ENCODE measurements at regions not wholly inside any gene's neighbourhood (a gene's known extent, or its start where the extent isn't known, plus 50 kb on each side); places are given as distances from the start of the nearest gene placed in this dataset.

DNA sequence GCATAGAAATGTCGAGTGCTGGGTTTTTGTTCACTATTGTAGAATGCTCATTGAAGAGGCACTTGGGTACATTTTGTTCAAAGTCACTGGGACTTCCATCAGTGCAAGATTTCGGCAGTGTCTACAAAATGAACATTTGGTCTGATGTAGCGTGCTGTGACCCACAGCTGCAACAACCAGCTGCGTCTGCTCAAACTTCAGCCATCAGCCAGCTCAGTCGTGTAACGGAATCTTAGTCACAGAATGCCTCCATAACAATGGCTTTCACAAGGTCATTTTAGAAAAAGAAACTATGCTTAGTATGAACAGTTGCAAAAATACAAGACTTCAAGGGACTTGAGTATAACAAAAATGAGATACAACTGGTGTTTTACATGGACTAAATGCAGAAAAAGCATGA is 828.1 kb upstream of the GRAMD2B start:
- WGBS, result 77% methylated on average over 6 of the region's 6 CpGs
- no peaks in the 10 kb centered on the region for H3K36me3 ChIP-seq (ENCODE audit: control insufficient read depth in 4 of 4, insufficient read depth in 3 of 4, low read depth in 1 of 4, low read length in 3 of 4)
- H3K27me3 ChIP-seq (ENCODE audit: control insufficient read depth in 4 of 4, insufficient read depth in 4 of 4, low read length in 3 of 4), result no peaks in the 10 kb centered on the region
- no peaks in the 10 kb centered on the region for H3K9me3 ChIP-seq (ENCODE audit: control insufficient read depth in 4 of 4, low read length in 3 of 4)
- no peak overlapping the region for H3K9ac ChIP-seq (ENCODE audit: low read depth in 1 of 2, low read length in 2 of 2)
- no peak overlapping the region for H3K4me3 ChIP-seq (ENCODE audit: low read depth in 1 of 3, low read length in 3 of 3)
- H3K27ac ChIP-seq (ENCODE audit: low read depth in 1 of 2, low read length in 2 of 2), result no peak overlapping the region
- H3K4me1 ChIP-seq (ENCODE audit: control insufficient read depth in 4 of 4, insufficient read depth in 4 of 4, low read length in 3 of 4), result no peaks in the 10 kb centered on the region
- no peak for DNase-seq (ENCODE audit: low spot score)
- TF ChIP-seq, protein P1, sequence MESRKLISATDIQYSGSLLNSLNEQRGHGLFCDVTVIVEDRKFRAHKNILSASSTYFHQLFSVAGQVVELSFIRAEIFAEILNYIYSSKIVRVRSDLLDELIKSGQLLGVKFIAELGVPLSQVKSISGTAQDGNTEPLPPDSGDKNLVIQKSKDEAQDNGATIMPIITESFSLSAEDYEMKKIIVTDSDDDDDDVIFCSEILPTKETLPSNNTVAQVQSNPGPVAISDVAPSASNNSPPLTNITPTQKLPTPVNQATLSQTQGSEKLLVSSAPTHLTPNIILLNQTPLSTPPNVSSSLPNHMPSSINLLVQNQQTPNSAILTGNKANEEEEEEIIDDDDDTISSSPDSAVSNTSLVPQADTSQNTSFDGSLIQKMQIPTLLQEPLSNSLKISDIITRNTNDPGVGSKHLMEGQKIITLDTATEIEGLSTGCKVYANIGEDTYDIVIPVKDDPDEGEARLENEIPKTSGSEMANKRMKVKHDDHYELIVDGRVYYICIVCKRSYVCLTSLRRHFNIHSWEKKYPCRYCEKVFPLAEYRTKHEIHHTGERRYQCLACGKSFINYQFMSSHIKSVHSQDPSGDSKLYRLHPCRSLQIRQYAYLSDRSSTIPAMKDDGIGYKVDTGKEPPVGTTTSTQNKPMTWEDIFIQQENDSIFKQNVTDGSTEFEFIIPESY (IDR thresholded peaks at IDR 0.05), result no peak
- TF ChIP-seq HNF4A (conservative IDR thresholded peaks at IDR 0.05) (no peak), NR2F2 (IDR thresholded peaks at IDR 0.05) (peak; percentile 62), RAD21 (IDR thresholded peaks at IDR 0.05) (no peak), FOXA2 (IDR thresholded peaks at IDR 0.05) (no peak), HNF4G (IDR thresholded peaks at IDR 0.05) (no peak)
- TF ChIP-seq, protein P2, sequence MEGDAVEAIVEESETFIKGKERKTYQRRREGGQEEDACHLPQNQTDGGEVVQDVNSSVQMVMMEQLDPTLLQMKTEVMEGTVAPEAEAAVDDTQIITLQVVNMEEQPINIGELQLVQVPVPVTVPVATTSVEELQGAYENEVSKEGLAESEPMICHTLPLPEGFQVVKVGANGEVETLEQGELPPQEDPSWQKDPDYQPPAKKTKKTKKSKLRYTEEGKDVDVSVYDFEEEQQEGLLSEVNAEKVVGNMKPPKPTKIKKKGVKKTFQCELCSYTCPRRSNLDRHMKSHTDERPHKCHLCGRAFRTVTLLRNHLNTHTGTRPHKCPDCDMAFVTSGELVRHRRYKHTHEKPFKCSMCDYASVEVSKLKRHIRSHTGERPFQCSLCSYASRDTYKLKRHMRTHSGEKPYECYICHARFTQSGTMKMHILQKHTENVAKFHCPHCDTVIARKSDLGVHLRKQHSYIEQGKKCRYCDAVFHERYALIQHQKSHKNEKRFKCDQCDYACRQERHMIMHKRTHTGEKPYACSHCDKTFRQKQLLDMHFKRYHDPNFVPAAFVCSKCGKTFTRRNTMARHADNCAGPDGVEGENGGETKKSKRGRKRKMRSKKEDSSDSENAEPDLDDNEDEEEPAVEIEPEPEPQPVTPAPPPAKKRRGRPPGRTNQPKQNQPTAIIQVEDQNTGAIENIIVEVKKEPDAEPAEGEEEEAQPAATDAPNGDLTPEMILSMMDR (IDR thresholded peaks at IDR 0.05; ENCODE audit: low read depth, low read length, missing input control), result no peak

DNA sequence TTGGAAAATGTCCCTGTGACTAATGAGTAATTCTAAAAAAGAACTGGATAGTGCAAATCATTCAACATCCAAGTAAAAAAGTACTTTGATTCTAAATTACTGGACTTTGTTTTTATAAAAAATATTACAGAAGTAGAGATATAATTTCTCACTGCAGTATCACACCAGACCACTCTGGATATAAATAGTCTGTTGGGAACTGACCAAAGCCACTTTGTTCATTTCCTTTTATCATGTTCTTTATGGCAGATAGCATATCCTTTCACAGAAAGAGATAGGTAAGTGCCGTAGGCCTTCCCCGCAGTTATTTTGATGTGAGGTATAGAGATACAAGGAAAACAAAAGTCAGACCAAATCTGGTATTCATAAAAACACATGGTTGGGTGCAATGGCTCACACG is 827.4 kb upstream of the GRAMD2B start:
- TF ChIP-seq HNF4A (conservative IDR thresholded peaks at IDR 0.05) (no peak), NR2F2 (IDR thresholded peaks at IDR 0.05) (no peak), EGR1 (IDR thresholded peaks at IDR 0.05; ENCODE audit: low read depth in 2 of 2) (no peak), RAD21 (IDR thresholded peaks at IDR 0.05) (no peak), YY1 (IDR thresholded peaks at IDR 0.05) (no peak), JUND (IDR thresholded peaks at IDR 0.05) (no peak), TAF1 (conservative IDR thresholded peaks at IDR 0.05) (no peak), GABPA (IDR thresholded peaks at IDR 0.05 in 1 of 2, conservative IDR thresholded peaks at IDR 0.05 in 1 of 2) (no peak), SP1 (IDR thresholded peaks at IDR 0.05) (no peak)
- TF ChIP-seq, protein P1 (IDR thresholded peaks at IDR 0.05), result no peak
- TF ChIP-seq, protein P2 (IDR thresholded peaks at IDR 0.05; ENCODE audit: low read depth, low read length, missing input control), result no peak
- DNase-seq (ENCODE audit: low spot score), result no peak
- Histone ChIP-seq H3K4me3 (ENCODE audit: low read depth in 1 of 3, low read length in 3 of 3) (no peak overlapping the region), H3K9ac (ENCODE audit: low read depth in 1 of 2, low read length in 2 of 2) (no peak overlapping the region), H3K4me1 (ENCODE audit: control insufficient read depth in 4 of 4, insufficient read depth in 4 of 4, low read length in 3 of 4) (no peaks in the 10 kb centered on the region), H3K27me3 (ENCODE audit: control insufficient read depth in 4 of 4, insufficient read depth in 4 of 4, low read length in 3 of 4) (no peaks in the 10 kb centered on the region), H3K27ac (ENCODE audit: low read depth in 1 of 2, low read length in 2 of 2) (no peak overlapping the region), H3K36me3 (ENCODE audit: control insufficient read depth in 4 of 4, insufficient read depth in 3 of 4, low read depth in 1 of 4, low read length in 3 of 4) (no peaks in the 10 kb centered on the region), H3K9me3 (ENCODE audit: control insufficient read depth in 4 of 4, low read length in 3 of 4) (no peaks in the 10 kb centered on the region)
- 84% methylated on average over 3 of the region's 3 CpGs for WGBS

Data from liver (tissue), 8 donors.